SK-N-SH (cell line): ENCODE measurements at regions not wholly inside any gene's neighbourhood (a gene's known extent, or its start where the extent isn't known, plus 50 kb on each side); places are given as distances from the start of the nearest gene placed in this dataset.

Source experiments
- CTCF ChIA-PET: fragments of 300-600, 350-600 bp; formaldehyde crosslinking; extraction: SDS; loops from one replicate; lab custom pipeline; 2021; lab: Yijun Ruan, JAX
- POLR2A ChIA-PET: fragments of 350-600 bp; sonication (Branson Sonifier 250); formaldehyde crosslinking; extraction: SDS; loops from one replicate; lab custom pipeline; 2020; ENCODE audit warnings: antibody characterized with exemption, inconsistent platforms; lab: Yijun Ruan, JAX
- DNase-seq: peaks from one replicate; pipeline ENCODE4 v3.0.0; 2012
- H2AFZ ChIP-seq: fragments of 200-600 bp; sonication (generic); 2 replicates; pipeline ENCODE4 v1.8.1; 2016; ENCODE audit warnings: antibody characterized with exemption, mild to moderate bottlenecking, low read depth
- H3F3A ChIP-seq: fragments of 200-600 bp; sonication (generic); replicated peaks from 2 replicates; pipeline ENCODE3; 2016; ENCODE audit warnings: antibody characterized with exemption, mild to moderate bottlenecking; ENCODE audit not compliant: insufficient read depth
- H3K27ac ChIP-seq, 2 experiments: fragments of 200-500 bp in 1 of 2; fragments of 200-600 bp in 1 of 2; sonication (Bioruptor generic) in 1 of 2; sonication (generic), shearing (Covaris generic) in 1 of 2; 2 replicates each; pipeline versions ENCODE4 v1.5.1 to v1.6.1; 2014 to 2016; ENCODE audit warnings: low read depth in 2 of 2, inconsistent platforms in 1 of 2, low read length in 1 of 2, mild to moderate bottlenecking in 1 of 2, mixed read lengths in 1 of 2
- H3K27me3 ChIP-seq: fragments of 200-600 bp; sonication (generic), shearing (Covaris generic); 2 replicates; pipeline ENCODE4 v1.6.1; 2016; ENCODE audit warnings: mixed run types; ENCODE audit not compliant: insufficient read depth
- H3K36me3 ChIP-seq, 2 experiments: fragments of 200-500 bp in 1 of 2; fragments of 200-600 bp in 1 of 2; sonication (Bioruptor generic) in 1 of 2; sonication (generic) in 1 of 2; replicated peaks in 1 of 2; 2 replicates each; pipeline versions ENCODE3 to v1.5.1; 2014 to 2016; ENCODE audit warnings: low read length in 1 of 2, mild to moderate bottlenecking in 1 of 2; ENCODE audit not compliant: insufficient read depth in 2 of 2, control insufficient read depth in 1 of 2
- H3K4me1 ChIP-seq, 2 experiments: fragments of 200-500 bp in 1 of 2; fragments of 200-600 bp in 1 of 2; sonication (Bioruptor generic) in 1 of 2; sonication (generic), shearing (Covaris generic) in 1 of 2; 2 replicates each; pipeline versions ENCODE4 v1.5.1 to v1.6.1; 2014 to 2016; ENCODE audit warnings: low read depth in 1 of 2, low read length in 1 of 2, mixed run types in 1 of 2; ENCODE audit not compliant: insufficient read depth in 2 of 2, control insufficient read depth in 1 of 2
- H3K4me2 ChIP-seq: fragments of 200-600 bp; sonication (generic), shearing (Covaris generic); 2 replicates; pipeline ENCODE4 v1.6.1; 2017; ENCODE audit warnings: mixed run types
- H3K4me3 ChIP-seq, 2 experiments: fragments of 200-500 bp in 1 of 2; fragments of 200-600 bp in 1 of 2; sonication (Bioruptor generic) in 1 of 2; sonication (generic), shearing (Covaris generic) in 1 of 2; 2 replicates each; pipeline versions ENCODE4 v1.5.1 to v1.8.1; 2014 to 2016; ENCODE audit warnings: low read depth in 2 of 2, inconsistent platforms in 1 of 2, low read length in 1 of 2, mild to moderate bottlenecking in 1 of 2, mixed read lengths in 1 of 2, moderate library complexity in 1 of 2
- H3K79me2 ChIP-seq: fragments of 200-600 bp; sonication (generic); 2 replicates; pipeline ENCODE4 v1.8.1; 2017; ENCODE audit warnings: mild to moderate bottlenecking; ENCODE audit not compliant: insufficient read depth
- H3K9ac ChIP-seq: fragments of 200-600 bp; sonication (generic); 2 replicates; pipeline ENCODE4 v1.6.1; 2017; ENCODE audit warnings: mixed run types
- H3K9me2 ChIP-seq: fragments of 200-600 bp; sonication (generic); 2 replicates; pipeline ENCODE4 v1.6.1; 2017; ENCODE audit warnings: mixed run types
- H3K9me3 ChIP-seq: fragments of 200-600 bp; sonication (generic); 2 replicates; pipeline ENCODE4 v1.6.1; 2017; ENCODE audit warnings: mixed run types, mild to moderate bottlenecking, moderate library complexity
- H4K20me1 ChIP-seq: fragments of 200-600 bp; sonication (generic); 2 replicates; pipeline ENCODE4 v1.6.1; 2017; ENCODE audit warnings: mild to moderate bottlenecking, mixed run types; ENCODE audit not compliant: insufficient read depth
- CHD2 ChIP-seq: fragments of 150-350 bp; IDR thresholded peaks from 2 replicates; pipeline ENCODE4 v1.6.1; 2018; ENCODE audit warnings: low read length; ENCODE audit not compliant: partially characterized antibody
- ELF1 ChIP-seq: IDR thresholded peaks from 2 replicates; pipeline ENCODE4 v1.4.0; 2012
- EP300 ChIP-seq, 2 experiments: IDR thresholded peaks; 2 replicates each; pipeline versions ENCODE4 v1.4.0 to v1.6.1; 2012; ENCODE audit warnings: borderline replicate concordance in 1 of 2, low read depth in 1 of 2, low read length in 1 of 2
- EZH2phosphoT487 ChIP-seq: fragments of 200-600 bp; sonication (generic); IDR thresholded peaks from 2 replicates; pipeline ENCODE4 v1.6.1; 2017; ENCODE audit warnings: low read depth, mixed run types, mild to moderate bottlenecking, antibody characterized with exemption, moderate library complexity, borderline replicate concordance
- FOSL2 ChIP-seq: IDR thresholded peaks from 2 replicates; pipeline ENCODE4 v1.4.0; 2012; ENCODE audit warnings: low read depth, mild to moderate bottlenecking, moderate library complexity, borderline replicate concordance
- FOXM1 ChIP-seq: IDR thresholded peaks from 2 replicates; pipeline ENCODE4 v1.4.0; 2012; ENCODE audit warnings: low read depth, mild to moderate bottlenecking
- GABPA ChIP-seq: IDR thresholded peaks from 2 replicates; pipeline ENCODE4 v1.4.0; 2012; ENCODE audit warnings: low read depth, mild to moderate bottlenecking
- JUND ChIP-seq: IDR thresholded peaks from 2 replicates; pipeline ENCODE4 v1.4.0; 2012
- MAX ChIP-seq: IDR thresholded peaks from 2 replicates; pipeline ENCODE4 v1.4.0; 2012; ENCODE audit warnings: low read depth
- MEF2A ChIP-seq: IDR thresholded peaks from 2 replicates; pipeline ENCODE4 v1.4.0; 2012; ENCODE audit warnings: low read depth, borderline replicate concordance
- NFIC ChIP-seq: IDR thresholded peaks from 2 replicates; pipeline ENCODE4 v1.4.0; 2012; ENCODE audit warnings: borderline replicate concordance
- NRF1 ChIP-seq: IDR thresholded peaks from 2 replicates; pipeline ENCODE4 v1.6.1; 2012; ENCODE audit warnings: low read depth, mild to moderate bottlenecking, low read length
- REST ChIP-seq: IDR thresholded peaks from 2 replicates; pipeline ENCODE4 v1.6.1; 2012; ENCODE audit warnings: mild to moderate bottlenecking, low read depth, low read length, moderate library complexity
- RFX5 ChIP-seq: IDR thresholded peaks from 2 replicates; pipeline ENCODE4 v1.6.1; 2012; ENCODE audit warnings: mild to moderate bottlenecking, improper control_type of control experiment, low read length
- RXRA ChIP-seq: IDR thresholded peaks from 2 replicates; pipeline ENCODE4 v1.4.0; 2012; ENCODE audit warnings: low read depth, mild to moderate bottlenecking, borderline replicate concordance
- SIN3A ChIP-seq: IDR thresholded peaks from 2 replicates; pipeline ENCODE4 v1.6.1; 2012; ENCODE audit warnings: low read depth, mild to moderate bottlenecking, low read length, moderate library complexity, borderline replicate concordance
- SMC3 ChIP-seq: IDR thresholded peaks from 2 replicates; pipeline ENCODE4 v1.6.1; 2012; ENCODE audit warnings: low read depth, low read length, improper control_type of control experiment
- TAF1 ChIP-seq: IDR thresholded peaks from 2 replicates; pipeline ENCODE4 v1.6.1; 2012; ENCODE audit warnings: low read depth, mild to moderate bottlenecking, low read length, moderate library complexity, borderline replicate concordance
- TCF12 ChIP-seq: IDR thresholded peaks from 2 replicates; pipeline ENCODE4 v1.4.0; 2012
- TEAD4 ChIP-seq: IDR thresholded peaks from 2 replicates; pipeline ENCODE4 v1.4.0; 2012; ENCODE audit warnings: mild to moderate bottlenecking, borderline replicate concordance; ENCODE audit not compliant: insufficient read depth
- USF1 ChIP-seq: IDR thresholded peaks from 2 replicates; pipeline ENCODE4 v1.4.0; 2012; ENCODE audit warnings: low read depth, borderline replicate concordance
- WGBS: methylation state at CpG from one replicate; pipeline ENCODE4 v1.1.6; 2017; ENCODE audit warnings: low lambda C conversion rate; 5-methylcytosine and 5-hydroxymethylcytosine counted together
- TF ChIP-seq, protein P1 (sequence below): fragments of 200-600 bp; sonication (generic); IDR thresholded peaks from 2 replicates; pipeline ENCODE4 v1.6.1; 2017; ENCODE audit warnings: antibody characterized with exemption, mild to moderate bottlenecking, moderate library complexity

DNA sequence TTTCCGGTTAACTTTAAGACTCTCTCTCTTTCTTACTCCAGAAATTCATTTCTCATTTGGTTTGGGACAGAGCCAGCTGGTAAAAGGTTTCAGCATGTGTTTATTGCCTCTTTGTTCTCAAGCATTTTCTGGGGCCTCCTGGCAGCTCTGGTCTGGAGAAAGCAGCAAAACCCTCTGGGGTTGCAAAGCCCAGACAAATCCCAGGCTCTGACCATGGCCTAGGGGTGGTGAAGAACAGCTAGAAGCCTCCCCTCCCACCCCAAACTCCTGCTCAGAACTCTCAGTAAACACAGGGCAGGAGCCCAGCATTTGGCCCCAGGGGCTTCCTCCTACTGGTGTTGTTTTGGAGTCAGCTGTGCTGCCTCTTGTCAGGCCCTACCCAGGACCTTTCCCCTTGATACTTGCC is 124.2 kb upstream of the SERP2 start:
- ChIA-PET CTCF (interaction anchor here (1.4 kb wide), 2 partner anchors 35 to 58 kb away, joined by 3 read pairs; no protein-coding TSS in a partner anchor), POLR2A (interaction anchor here (1.4 kb wide), 1 partner anchor 23 kb away, joined by 6 read pairs; no protein-coding TSS in a partner anchor)
- H3K4me1 ChIP-seq = peaks cover 5 to 7% of the 10 kb centered on the region in 2 experiments; a peak in 1 of 4 replicates
- H4K20me1 ChIP-seq = no peaks in the 10 kb centered on the region
- no peak overlapping the region for H3K4me3 ChIP-seq
- no peak overlapping the region for H3K9ac ChIP-seq
- H3K4me2 ChIP-seq = no peak overlapping the region
- H3K9me3 ChIP-seq = no peaks in the 10 kb centered on the region
- no peaks in the 10 kb centered on the region for H3K36me3 ChIP-seq
- H3K79me2 ChIP-seq = no peaks in the 10 kb centered on the region
- no peak for DNase-seq
- 59% methylated on average over 1 of the region's 1 CpG for WGBS
- H3F3A ChIP-seq = no peaks in the 10 kb centered on the region
- H3K27ac ChIP-seq = peak overlapping the region; percentile 51 to 79; a peak in 3 of 4 replicates
- TF ChIP-seq MAX (peak; percentile 54; the same call in 1 of the 2 replicates), RFX5 (no peak), USF1 (no peak), CHD2 (no peak), FOXM1 (no peak), SMC3 (no peak), JUND (no peak), FOSL2 (no peak), ELF1 (no peak), RXRA (no peak), MEF2A (no peak), SIN3A (no peak), NRF1 (no peak), TAF1 (no peak), NFIC (peak; percentile 60), TCF12 (peak; percentile 14; the same call in 1 of the 2 replicates)
- TF ChIP-seq, protein P1, sequence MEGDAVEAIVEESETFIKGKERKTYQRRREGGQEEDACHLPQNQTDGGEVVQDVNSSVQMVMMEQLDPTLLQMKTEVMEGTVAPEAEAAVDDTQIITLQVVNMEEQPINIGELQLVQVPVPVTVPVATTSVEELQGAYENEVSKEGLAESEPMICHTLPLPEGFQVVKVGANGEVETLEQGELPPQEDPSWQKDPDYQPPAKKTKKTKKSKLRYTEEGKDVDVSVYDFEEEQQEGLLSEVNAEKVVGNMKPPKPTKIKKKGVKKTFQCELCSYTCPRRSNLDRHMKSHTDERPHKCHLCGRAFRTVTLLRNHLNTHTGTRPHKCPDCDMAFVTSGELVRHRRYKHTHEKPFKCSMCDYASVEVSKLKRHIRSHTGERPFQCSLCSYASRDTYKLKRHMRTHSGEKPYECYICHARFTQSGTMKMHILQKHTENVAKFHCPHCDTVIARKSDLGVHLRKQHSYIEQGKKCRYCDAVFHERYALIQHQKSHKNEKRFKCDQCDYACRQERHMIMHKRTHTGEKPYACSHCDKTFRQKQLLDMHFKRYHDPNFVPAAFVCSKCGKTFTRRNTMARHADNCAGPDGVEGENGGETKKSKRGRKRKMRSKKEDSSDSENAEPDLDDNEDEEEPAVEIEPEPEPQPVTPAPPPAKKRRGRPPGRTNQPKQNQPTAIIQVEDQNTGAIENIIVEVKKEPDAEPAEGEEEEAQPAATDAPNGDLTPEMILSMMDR = no peak
- H2AFZ ChIP-seq = no peak overlapping the region
- H3K9me2 ChIP-seq = no peaks in the 10 kb centered on the region
- H3K27me3 ChIP-seq = no peaks in the 10 kb centered on the region

- ChIA-PET POLR2A (no interaction called here), CTCF (interaction anchor here (0.9 to 1.1 kb wide), 2 partner anchors 10 to 345 kb away, joined by 3 to 4 read pairs; no protein-coding TSS in a partner anchor)
- Histone ChIP-seq H4K20me1 (no peaks in the 10 kb centered on the region), H3K4me3 (no peak overlapping the region), H3K4me1 (peaks cover 5 to 7% of the 10 kb centered on the region in 2 experiments; a peak in 1 of 4 replicates), H3K27me3 (no peaks in the 10 kb centered on the region), H3K9me2 (no peaks in the 10 kb centered on the region), H2AFZ (no peak overlapping the region), H3K9ac (no peak overlapping the region), H3K79me2 (no peaks in the 10 kb centered on the region), H3K27ac (no peak overlapping the region), H3K4me2 (no peak overlapping the region), H3K36me3 (no peaks in the 10 kb centered on the region), H3F3A (no peaks in the 10 kb centered on the region), H3K9me3 (no peaks in the 10 kb centered on the region)
- no peak for DNase-seq
- WGBS = 87% methylated on average over 3 of the region's 3 CpGs
- TF ChIP-seq EP300 (IDR thresholded peaks at IDR 0.05; ENCODE audit: borderline replicate concordance in 1 of 2, low read depth in 1 of 2, low read length in 1 of 2) (no peak), RXRA (no peak), TAF1 (no peak), ELF1 (no peak), REST (no peak), NRF1 (no peak), SIN3A (no peak), TEAD4 (no peak), EZH2phosphoT487 (no peak), GABPA (no peak)
These were observed 120.7 kb upstream of the SERP2 start for GRCh38 chr13:44252938-44253337.
